Spinal cord (tissue), 9 donors: ENCODE measurements at regions not wholly inside any gene's neighbourhood (a gene's known extent, or its start where the extent isn't known, plus 50 kb on each side); places are given as distances from the start of the nearest gene placed in this dataset.
A peak's percentile ranks its signal among the peaks of the same experiment; 100 is the strongest.

Experiments
- DNase-seq, 6 donors: peaks; one replicate each; pipeline versions ENCODE4 v3.0.0 to v3.0.0-alpha.2; 2013 to 2015; ENCODE audit warnings: low spot score in 6 of 6, low read depth in 4 of 6
- H3K27ac ChIP-seq: one replicate; pipeline ENCODE4 v1.5.1; 2013; ENCODE audit warnings: low read depth, low read length, control low read depth
- H3K27me3 ChIP-seq: one replicate; pipeline ENCODE4 v1.6.1; 2013; ENCODE audit warnings: low read length; ENCODE audit not compliant: control insufficient read depth, insufficient read depth
- H3K36me3 ChIP-seq: one replicate; pipeline ENCODE4 v1.6.1; 2013; ENCODE audit warnings: low read length; ENCODE audit not compliant: control insufficient read depth, insufficient read depth
- H3K4me1 ChIP-seq: one replicate; pipeline ENCODE4 v1.6.1; 2013; ENCODE audit warnings: low read length; ENCODE audit not compliant: control insufficient read depth, insufficient read depth
- H3K4me3 ChIP-seq: one replicate; pipeline ENCODE4 v1.5.1; 2013; ENCODE audit warnings: low read depth, low read length, control low read depth
- H3K9me3 ChIP-seq: one replicate; pipeline ENCODE4 v1.6.1; 2013; ENCODE audit warnings: low read length; ENCODE audit not compliant: control insufficient read depth, insufficient read depth
- WGBS: methylation state at CpG from one replicate; pipeline ENCODE4 v1.1.5; 2013; ENCODE audit warnings: missing lambda C conversion rate; ENCODE audit not compliant: insufficient coverage; 5-methylcytosine and 5-hydroxymethylcytosine counted together
- donor health status: healthy.

DNA sequence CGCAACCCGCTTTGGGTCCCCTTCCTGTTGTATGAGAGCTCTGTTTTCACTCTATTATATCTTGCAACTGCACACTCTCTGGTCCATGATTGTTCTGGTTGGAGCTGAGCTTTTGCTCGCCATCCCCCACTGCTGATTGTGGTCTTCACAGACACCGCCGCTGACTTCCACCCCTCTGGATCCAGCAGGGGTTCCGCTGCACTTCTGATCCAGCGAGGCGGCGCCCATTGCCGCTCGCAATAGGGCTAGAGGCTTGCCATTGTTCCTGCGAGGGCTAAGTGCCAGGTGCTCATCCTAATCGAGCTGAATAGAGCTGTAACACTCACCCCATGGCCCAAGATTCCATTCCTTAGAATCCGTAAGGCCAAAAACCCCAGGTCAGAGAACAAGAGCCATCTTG, 1905.8 kb upstream of the RAG2 start:
- no peak for DNase-seq
- 95% methylated on average over 14 of the region's 14 CpGs for WGBS
- Histone ChIP-seq H3K27me3 (no peaks in the 10 kb centered on the region), H3K4me3 (no peak overlapping the region), H3K4me1 (no peaks in the 10 kb centered on the region), H3K27ac (no peak overlapping the region), H3K36me3 (no peaks in the 10 kb centered on the region), H3K9me3 (peaks cover 2% of the 10 kb centered on the region)

DNA sequence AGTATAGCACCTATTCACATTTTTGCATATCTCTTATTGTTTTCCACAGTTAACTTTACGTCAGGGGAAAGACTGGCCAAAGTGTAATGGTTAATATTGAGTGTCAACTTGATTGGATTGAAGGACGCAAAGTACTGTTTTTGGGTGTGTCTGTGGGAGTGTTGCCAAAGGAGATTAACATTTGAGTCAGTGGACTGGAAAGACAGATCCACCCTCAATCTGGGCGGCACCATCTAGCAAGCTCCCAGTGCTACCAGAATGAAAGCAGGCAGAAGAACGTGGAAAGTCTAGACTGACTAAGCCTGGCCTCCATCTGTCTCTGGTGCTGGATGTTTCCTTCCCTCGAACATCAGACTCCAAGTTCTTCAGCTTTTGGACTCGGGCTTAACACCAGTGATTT, 1900.7 kb upstream of the RAG2 start:
- no peak overlapping the region for H3K27ac ChIP-seq
- no peaks in the 10 kb centered on the region for H3K36me3 ChIP-seq
- H3K4me3 ChIP-seq: no peak overlapping the region
- H3K9me3 ChIP-seq: peaks cover 2% of the 10 kb centered on the region
- WGBS: 84% methylated on average over 5 of the region's 6 CpGs
- no peak for DNase-seq
- no peaks in the 10 kb centered on the region for H3K27me3 ChIP-seq
- no peaks in the 10 kb centered on the region for H3K4me1 ChIP-seq

DNA sequence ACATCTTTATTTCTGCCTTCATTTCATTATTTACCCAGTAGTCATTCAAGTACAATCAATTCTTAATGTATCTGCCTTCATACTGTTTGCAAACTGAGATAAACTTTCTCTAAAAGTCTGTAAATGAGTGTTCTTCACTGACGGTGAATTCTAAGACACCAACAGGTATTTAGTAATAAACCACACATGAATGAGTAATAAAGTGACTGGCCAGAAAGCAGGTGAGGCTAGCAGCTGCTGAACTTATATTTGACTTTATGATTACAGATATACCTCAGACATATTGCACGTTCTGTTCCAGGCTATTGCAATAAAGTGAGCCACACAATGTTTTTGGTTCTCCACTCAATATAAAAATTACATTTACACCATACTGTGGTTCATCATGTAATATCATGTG, 1894.0 kb upstream of the RAG2 start:
- H3K4me3 ChIP-seq: no peak overlapping the region
- WGBS: no CpG with 5 or more reads among the region's 2 CpGs
- no peaks in the 10 kb centered on the region for H3K27me3 ChIP-seq
- H3K4me1 ChIP-seq: no peaks in the 10 kb centered on the region
- H3K9me3 ChIP-seq: no peaks in the 10 kb centered on the region
- H3K36me3 ChIP-seq: no peaks in the 10 kb centered on the region
- no peak overlapping the region for H3K27ac ChIP-seq
- no peak for DNase-seq

DNA sequence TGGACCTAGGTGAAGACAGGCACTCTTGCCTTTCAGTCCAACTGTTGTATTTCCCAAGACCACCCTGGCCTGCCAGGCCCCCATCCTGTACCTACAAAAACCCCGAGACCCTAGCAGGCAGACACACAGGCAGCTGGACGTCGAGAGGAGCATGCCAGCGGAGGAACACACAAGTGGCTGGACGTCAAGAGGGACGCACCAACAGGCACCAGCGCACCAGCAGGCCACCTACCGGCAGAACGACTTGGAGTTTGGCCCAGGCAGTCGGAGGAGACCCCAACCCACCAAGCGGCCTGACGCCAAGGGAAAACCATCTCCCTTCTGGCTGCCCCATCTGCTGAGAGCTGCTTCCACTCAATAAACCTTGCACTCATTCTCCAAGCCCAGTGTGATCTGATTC, 1883.4 kb upstream of the RAG2 start:
- Histone ChIP-seq H3K27ac (no peak overlapping the region), H3K4me1 (no peaks in the 10 kb centered on the region), H3K27me3 (no peaks in the 10 kb centered on the region), H3K4me3 (no peak overlapping the region), H3K9me3 (no peaks in the 10 kb centered on the region), H3K36me3 (no peaks in the 10 kb centered on the region)
- WGBS: 92% methylated on average over 11 of the region's 12 CpGs
- DNase-seq: no peak

GRCh38 chr11:38476808-38477575, 1879.0 kb upstream of the RAG2 start:
- no peaks in the 10 kb centered on the region for H3K4me1 ChIP-seq
- H3K9me3 ChIP-seq: no peaks in the 10 kb centered on the region
- no peak overlapping the region for H3K27ac ChIP-seq
- no peaks in the 10 kb centered on the region for H3K27me3 ChIP-seq
- H3K4me3 ChIP-seq: no peak overlapping the region
- no peaks in the 10 kb centered on the region for H3K36me3 ChIP-seq
- DNase-seq: no peak
- WGBS: 71% methylated on average over 1 of the region's 3 CpGs

DNA sequence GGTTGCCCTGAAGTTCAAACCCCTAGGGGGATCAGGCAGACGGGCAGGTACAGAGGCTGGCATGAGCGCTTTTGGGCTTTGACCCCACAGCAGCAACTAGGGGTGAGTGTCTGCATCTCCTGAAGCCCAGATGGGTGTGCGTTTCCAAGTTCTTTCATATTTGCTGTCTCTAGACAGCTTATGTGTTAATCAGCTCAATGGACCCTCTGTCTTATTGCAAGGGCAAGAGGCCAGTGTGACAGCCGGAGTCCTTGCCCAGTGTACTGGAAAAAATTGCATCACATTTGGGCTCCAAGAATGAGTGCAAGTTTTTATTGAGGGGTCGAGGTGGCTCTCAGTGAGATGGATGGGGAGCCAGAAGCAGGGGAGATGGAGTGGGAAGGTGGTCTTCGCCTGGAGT, 1863.7 kb upstream of the RAG2 start:
- H3K4me3 ChIP-seq: no peak overlapping the region
- no peak overlapping the region for H3K27ac ChIP-seq
- 69% methylated on average over 5 of the region's 6 CpGs for WGBS
- H3K4me1 ChIP-seq: no peaks in the 10 kb centered on the region
- no peaks in the 10 kb centered on the region for H3K27me3 ChIP-seq
- DNase-seq: no peak
- no peaks in the 10 kb centered on the region for H3K9me3 ChIP-seq
- H3K36me3 ChIP-seq: no peaks in the 10 kb centered on the region

- H3K9me3 ChIP-seq: no peaks in the 10 kb centered on the region
- peak in 4 of 6 donors; percentile 11 to 78 (median 34) for DNase-seq
- H3K27me3 ChIP-seq: no peaks in the 10 kb centered on the region
- H3K4me1 ChIP-seq: no peaks in the 10 kb centered on the region
- H3K27ac ChIP-seq: no peak overlapping the region
- H3K36me3 ChIP-seq: no peaks in the 10 kb centered on the region
- no peak overlapping the region for H3K4me3 ChIP-seq
- 0% methylated on average over 1 of the region's 2 CpGs for WGBS
Measured at GRCh38 chr11:38460896-38461295, 1862.9 kb upstream of the RAG2 start.

DNA sequence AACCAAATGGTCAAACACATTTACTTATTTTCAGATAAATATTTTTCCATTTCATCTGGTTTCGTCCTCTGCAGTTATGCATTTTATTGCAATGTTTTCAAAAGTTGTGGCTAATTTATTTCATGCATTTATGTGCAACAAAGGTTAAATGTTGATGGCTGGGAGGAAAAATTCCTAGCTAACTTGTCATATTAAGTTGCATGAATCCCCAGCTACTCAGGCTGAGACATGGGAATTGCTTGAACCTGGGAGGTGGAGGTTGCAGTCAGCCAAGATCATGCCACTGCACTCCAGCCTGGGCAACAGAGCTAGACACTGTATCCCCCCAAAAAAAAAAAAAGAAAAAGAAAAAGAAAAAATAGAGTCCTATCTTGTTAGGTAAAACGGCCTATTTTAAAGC, 1862.4 kb upstream of the RAG2 start:
- no CpG with 5 or more reads among the region's 2 CpGs for WGBS
- Histone ChIP-seq H3K27ac (no peak overlapping the region), H3K36me3 (no peaks in the 10 kb centered on the region), H3K4me3 (no peak overlapping the region), H3K27me3 (no peaks in the 10 kb centered on the region), H3K9me3 (no peaks in the 10 kb centered on the region), H3K4me1 (no peaks in the 10 kb centered on the region)
- DNase-seq: no peak

DNA sequence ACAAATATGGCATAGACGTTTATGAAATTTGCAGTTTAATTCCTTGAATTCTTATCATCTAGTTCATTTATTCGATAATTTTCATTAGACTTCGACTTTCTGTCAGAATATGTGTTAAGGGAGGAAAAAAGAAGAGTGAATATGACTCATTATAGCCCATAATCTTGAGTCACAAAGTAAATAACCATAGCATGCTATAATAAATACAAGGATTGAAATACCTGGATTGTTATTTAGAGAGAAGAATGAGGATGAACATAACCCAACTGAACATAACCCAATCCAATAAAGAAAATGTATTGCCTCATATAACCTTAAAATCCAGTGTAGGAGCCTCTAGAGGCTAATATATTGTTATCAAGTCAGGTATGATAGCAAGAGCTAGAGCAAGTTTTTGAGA, 1858.3 kb upstream of the RAG2 start:
- Histone ChIP-seq H3K4me3 (no peak overlapping the region), H3K4me1 (no peaks in the 10 kb centered on the region), H3K9me3 (no peaks in the 10 kb centered on the region), H3K36me3 (no peaks in the 10 kb centered on the region), H3K27ac (no peak overlapping the region), H3K27me3 (no peaks in the 10 kb centered on the region)
- no CpG with 5 or more reads among the region's 3 CpGs for WGBS
- DNase-seq: no peak

- 55% methylated on average over 2 of the region's 2 CpGs for WGBS
- no peaks in the 10 kb centered on the region for H3K4me1 ChIP-seq
- no peaks in the 10 kb centered on the region for H3K9me3 ChIP-seq
Measured at GRCh38 chr11:38448284-38448683, 1850.2 kb upstream of the RAG2 start.

More at GRCh38 chr11:38448284-38448683, 1850.2 kb upstream of the RAG2 start:
- Histone ChIP-seq H3K4me3 (no peak overlapping the region), H3K36me3 (no peaks in the 10 kb centered on the region), H3K27me3 (no peaks in the 10 kb centered on the region), H3K27ac (no peak overlapping the region)
- DNase-seq: peak in 1 of 6 donors; percentile 43
